Cardiac fibroblast (primary cell): ENCODE measurements at regions not wholly inside any gene's neighbourhood (a gene's known extent, or its start where the extent isn't known, plus 50 kb on each side); places are given as distances from the start of the nearest gene placed in this dataset.

ENCODE experiments used
- DNase-seq, 2 donors: peaks; one replicate each; pipeline versions ENCODE4 v3.0.0 to v3.0.0-alpha.2; 2010; ENCODE audit warnings: low read depth in 2 of 2
- H3K4me3 ChIP-seq, 2 donors: replicated peaks in 1 of 2; 1 replicate in 1 of 2; 2 replicates in 1 of 2; pipeline ENCODE4 v1.5.1; 2011; ENCODE audit warnings: low read depth in 2 of 2, low read length in 2 of 2, mild to moderate bottlenecking in 2 of 2, moderate library complexity in 1 of 2
- CTCF ChIP-seq: IDR thresholded peaks from one replicate; pipeline ENCODE4 v1.5.1; 2011; ENCODE audit warnings: low read depth, mild to moderate bottlenecking, low read length, inconsistent platforms

GRCh38 chr6:126233192-126233591 is 106.7 kb upstream of the CENPW start:
- no peak overlapping the region for H3K4me3 ChIP-seq
- TF ChIP-seq CTCF: no peak
- DNase-seq: no peak

- no peak for DNase-seq
- H3K4me3 ChIP-seq: no peak overlapping the region
Observed at GRCh38 chr6:126235363-126235762, 104.6 kb upstream of the CENPW start.

GRCh38 chr6:126245077-126245476 is 94.8 kb upstream of the CENPW start:
- no peak overlapping the region for H3K4me3 ChIP-seq
- no peak for TF ChIP-seq CTCF
- DNase-seq: no peak

More at GRCh38 chr6:126235363-126235762, 104.6 kb upstream of the CENPW start:
- TF ChIP-seq CTCF: no peak

- H3K4me3 ChIP-seq: no peak overlapping the region
- DNase-seq: no peak
- TF ChIP-seq CTCF: no peak
Observed at GRCh38 chr6:126252154-126252553, 87.8 kb upstream of the CENPW start.

GRCh38 chr6:126253431-126253830 is 86.5 kb upstream of the CENPW start:
- no peak for TF ChIP-seq CTCF
- no peak for DNase-seq
- H3K4me3 ChIP-seq: no peak overlapping the region

GRCh38 chr6:126258150-126258549 is 81.8 kb upstream of the CENPW start:
- TF ChIP-seq CTCF: no peak
- H3K4me3 ChIP-seq: no peak overlapping the region
- no peak for DNase-seq

- H3K4me3 ChIP-seq: no peak overlapping the region
- no peak for TF ChIP-seq CTCF
- no peak for DNase-seq
Observed at GRCh38 chr6:126261792-126262421, 78.0 kb upstream of the CENPW start.
